ENCODE measurements at regions not wholly inside any gene's neighbourhood (a gene's known extent, or its start where the extent isn't known, plus 50 kb on each side); places are given as distances from the start of the nearest gene placed in this dataset.
"Not testable (repeated sequence)": the region's sequence is repeated elsewhere in the genome, so short reads cannot be mapped to it uniquely, and the experiment has no call there.

GRCh38 chr13:70516226-70516625 is 408.0 kb upstream of the KLHL1 start:
- no peak for ATAC-seq
- H3K36me3 ChIP-seq, result no peaks in the 10 kb centered on the region
- H3K9me3 ChIP-seq, result no peaks in the 10 kb centered on the region
- TF ChIP-seq CTCF (IDR thresholded peaks at IDR 0.05), result no peak
- DNase-seq, result no peak
- no peaks in the 10 kb centered on the region for H3K4me1 ChIP-seq
- H3K27ac ChIP-seq, result no peak overlapping the region
- no peaks in the 10 kb centered on the region for H3K27me3 ChIP-seq (ENCODE audit: low read depth)
- no peak overlapping the region for H3K4me3 ChIP-seq
- intact Hi-C loops (cut with DNase I), result no loop called here

- H3K9me3 ChIP-seq; H3K36me3 ChIP-seq; H3K27ac ChIP-seq; ATAC-seq; H3K4me3 ChIP-seq; intact Hi-C loops (cut with DNase I); H3K27me3 ChIP-seq (ENCODE audit: low read depth); DNase-seq; H3K4me1 ChIP-seq: not testable (repeated sequence)
Measured at GRCh38 chr13:70511861-70512417, 403.7 kb upstream of the KLHL1 start.

- intact Hi-C loops (cut with DNase I), result no loop called here
- H3K36me3 ChIP-seq, result no peaks in the 10 kb centered on the region
- no peak overlapping the region for H3K27ac ChIP-seq
- no peaks in the 10 kb centered on the region for H3K4me1 ChIP-seq
- no peaks in the 10 kb centered on the region for H3K27me3 ChIP-seq (ENCODE audit: low read depth)
- no peak overlapping the region for H3K4me3 ChIP-seq
- ATAC-seq (no peak), DNase-seq (no peak)
- TF ChIP-seq CTCF (IDR thresholded peaks at IDR 0.05), result no peak
- no peaks in the 10 kb centered on the region for H3K9me3 ChIP-seq
Measured at GRCh38 chr13:70505809-70506208, 397.6 kb upstream of the KLHL1 start.

GRCh38 chr13:70502944-70503343 is 394.7 kb upstream of the KLHL1 start:
- H3K9me3 ChIP-seq, result no peaks in the 10 kb centered on the region
- DNase-seq, result no peak
- H3K36me3 ChIP-seq, result no peaks in the 10 kb centered on the region
- H3K4me3 ChIP-seq, result no peak overlapping the region
- intact Hi-C loops (cut with DNase I), result no loop called here
- TF ChIP-seq CTCF (IDR thresholded peaks at IDR 0.05), result no peak
- no peak overlapping the region for H3K27ac ChIP-seq
- H3K27me3 ChIP-seq (ENCODE audit: low read depth), result no peaks in the 10 kb centered on the region
- no peak for ATAC-seq
- no peaks in the 10 kb centered on the region for H3K4me1 ChIP-seq

- no peak for TF ChIP-seq CTCF (IDR thresholded peaks at IDR 0.05)
- DNase-seq, result no peak
- no peak overlapping the region for H3K27ac ChIP-seq
- no peak overlapping the region for H3K4me3 ChIP-seq
- no peaks in the 10 kb centered on the region for H3K4me1 ChIP-seq
- H3K27me3 ChIP-seq (ENCODE audit: low read depth), result no peaks in the 10 kb centered on the region
- H3K9me3 ChIP-seq, result peaks cover 5% of the 10 kb centered on the region
- no peaks in the 10 kb centered on the region for H3K36me3 ChIP-seq
- intact Hi-C loops (cut with DNase I), result no loop called here
- ATAC-seq, result no peak
Measured at GRCh38 chr13:70490320-70490935, 382.2 kb upstream of the KLHL1 start.

GRCh38 chr13:70484931-70485330 is 376.7 kb upstream of the KLHL1 start:
- no peak for DNase-seq
- Histone ChIP-seq H3K27me3 (ENCODE audit: low read depth) (no peaks in the 10 kb centered on the region), H3K4me1 (no peaks in the 10 kb centered on the region), H3K4me3 (no peak overlapping the region), H3K9me3 (no peaks in the 10 kb centered on the region), H3K27ac (no peak overlapping the region), H3K36me3 (no peaks in the 10 kb centered on the region)
- intact Hi-C loops (cut with DNase I), result no loop called here
- ATAC-seq, result no peak
- no peak for TF ChIP-seq CTCF (IDR thresholded peaks at IDR 0.05)
